DOHH2 (cell line): ENCODE measurements at regions not wholly inside any gene's neighbourhood (a gene's known extent, or its start where the extent isn't known, plus 50 kb on each side); places are given as distances from the start of the nearest gene placed in this dataset.

Experiments
- EZH2phosphoT487 ChIP-seq: fragments of 200-600 bp; sonication (generic); IDR thresholded peaks from 2 replicates; pipeline ENCODE4 v1.6.1; 2017; ENCODE audit warnings: borderline replicate concordance, mild to moderate bottlenecking, antibody characterized with exemption, low read length, moderate library complexity, mixed read lengths
- TF ChIP-seq, protein P1 (sequence below): fragments of 200-600 bp; sonication (generic); IDR thresholded peaks from one replicate; pipeline ENCODE4 v1.5.1; 2014; ENCODE audit warnings: antibody characterized with exemption, mild to moderate bottlenecking, low read depth, low read length; ENCODE audit not compliant: poor library complexity, severe bottlenecking

- TF ChIP-seq, protein P1, sequence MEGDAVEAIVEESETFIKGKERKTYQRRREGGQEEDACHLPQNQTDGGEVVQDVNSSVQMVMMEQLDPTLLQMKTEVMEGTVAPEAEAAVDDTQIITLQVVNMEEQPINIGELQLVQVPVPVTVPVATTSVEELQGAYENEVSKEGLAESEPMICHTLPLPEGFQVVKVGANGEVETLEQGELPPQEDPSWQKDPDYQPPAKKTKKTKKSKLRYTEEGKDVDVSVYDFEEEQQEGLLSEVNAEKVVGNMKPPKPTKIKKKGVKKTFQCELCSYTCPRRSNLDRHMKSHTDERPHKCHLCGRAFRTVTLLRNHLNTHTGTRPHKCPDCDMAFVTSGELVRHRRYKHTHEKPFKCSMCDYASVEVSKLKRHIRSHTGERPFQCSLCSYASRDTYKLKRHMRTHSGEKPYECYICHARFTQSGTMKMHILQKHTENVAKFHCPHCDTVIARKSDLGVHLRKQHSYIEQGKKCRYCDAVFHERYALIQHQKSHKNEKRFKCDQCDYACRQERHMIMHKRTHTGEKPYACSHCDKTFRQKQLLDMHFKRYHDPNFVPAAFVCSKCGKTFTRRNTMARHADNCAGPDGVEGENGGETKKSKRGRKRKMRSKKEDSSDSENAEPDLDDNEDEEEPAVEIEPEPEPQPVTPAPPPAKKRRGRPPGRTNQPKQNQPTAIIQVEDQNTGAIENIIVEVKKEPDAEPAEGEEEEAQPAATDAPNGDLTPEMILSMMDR: no peak
- no peak for TF ChIP-seq EZH2phosphoT487
Observed at GRCh38 chr7:113801751-113802150, 117.1 kb downstream of the PPP1R3A start.
